CD14-positive monocyte (primary cell): ENCODE measurements at regions not wholly inside any gene's neighbourhood (a gene's known extent, or its start where the extent isn't known, plus 50 kb on each side); places are given as distances from the start of the nearest gene placed in this dataset.

Experiments
- DNase-seq, 3 donors: peaks; one replicate each; pipeline ENCODE4 v3.0.0-alpha.2; 2011 to 2022
- H2AFZ ChIP-seq: 2 replicates; pipeline ENCODE4 v1.6.0; 2012; ENCODE audit warnings: mild to moderate bottlenecking, low read depth, low read length, inconsistent platforms; ENCODE audit not compliant: insufficient read depth, poor library complexity, severe bottlenecking
- H3K27ac ChIP-seq, 2 donors: 1 replicate in 1 of 2; 2 replicates in 1 of 2; pipeline ENCODE4 v1.5.1; 2012 to 2013; ENCODE audit warnings: low read length in 2 of 2, control low read depth in 1 of 2, inconsistent platforms in 1 of 2, low read depth in 1 of 2, mild to moderate bottlenecking in 1 of 2
- H3K27me3 ChIP-seq, 2 donors: one replicate each; pipeline versions ENCODE4 v1.6.0 to v1.6.1; 2011 to 2013; ENCODE audit warnings: low read length in 2 of 2; ENCODE audit not compliant: control insufficient read depth in 2 of 2, insufficient read depth in 2 of 2
- H3K36me3 ChIP-seq, 2 donors: replicated peaks in 1 of 2; 1 replicate in 1 of 2; 2 replicates in 1 of 2; pipeline versions ENCODE4 v1.5.1 to v1.6.1; 2012 to 2013; ENCODE audit warnings: low read length in 2 of 2, control low read depth in 1 of 2, inconsistent platforms in 1 of 2, mild to moderate bottlenecking in 1 of 2; ENCODE audit not compliant: insufficient read depth in 2 of 2, control insufficient read depth in 1 of 2
- H3K4me1 ChIP-seq, 2 donors: 1 replicate in 1 of 2; 2 replicates in 1 of 2; pipeline versions ENCODE4 v1.5.1 to v1.6.1; 2012 to 2013; ENCODE audit warnings: low read length in 2 of 2, control low read depth in 1 of 2, inconsistent platforms in 1 of 2, mild to moderate bottlenecking in 1 of 2, moderate library complexity in 1 of 2; ENCODE audit not compliant: insufficient read depth in 2 of 2, control insufficient read depth in 1 of 2
- H3K4me2 ChIP-seq: replicated peaks from 2 replicates; pipeline ENCODE3; 2012; ENCODE audit warnings: low read length, moderate library complexity, mild to moderate bottlenecking; ENCODE audit not compliant: poor library complexity, severe bottlenecking; ENCODE audit errors: extremely low read depth
- H3K4me3 ChIP-seq, 3 experiments: fragments of 200-600 bp in 1 of 3; sonication (generic) in 1 of 3; replicated peaks in 1 of 3; 1 replicate in 2 of 3; 2 replicates in 1 of 3; pipeline ENCODE4 v1.5.1; 2011 to 2013; ENCODE audit warnings: low read length in 3 of 3, mild to moderate bottlenecking in 3 of 3, control low read depth in 2 of 3, low read depth in 2 of 3, inconsistent platforms in 1 of 3, moderate library complexity in 1 of 3
- H3K79me2 ChIP-seq: 2 replicates; pipeline ENCODE4 v1.6.0; 2012; ENCODE audit warnings: mild to moderate bottlenecking, control low read depth, inconsistent platforms, low read length, moderate library complexity; ENCODE audit not compliant: insufficient read depth
- H3K9ac ChIP-seq: 2 replicates; pipeline ENCODE4 v1.6.0; 2017; ENCODE audit warnings: low read length, mild to moderate bottlenecking; ENCODE audit not compliant: insufficient read depth, poor library complexity, severe bottlenecking
- H3K9me3 ChIP-seq, 2 donors: replicated peaks in 1 of 2; 1 replicate in 1 of 2; 2 replicates in 1 of 2; pipeline versions ENCODE4 v1.5.1 to v1.6.1; 2012 to 2013; ENCODE audit warnings: low read length in 2 of 2, control low read depth in 1 of 2; ENCODE audit not compliant: control insufficient read depth in 1 of 2, insufficient read depth in 1 of 2
- H4K20me1 ChIP-seq: 2 replicates; pipeline ENCODE4 v1.6.0; 2012; ENCODE audit warnings: mild to moderate bottlenecking, low read length, control low read depth, moderate library complexity; ENCODE audit not compliant: insufficient read depth
- H3K27ac Mint-ChIP-seq, 7 donors: one replicate each; pipeline ENCODE4 v1.8.0; 2020; ENCODE audit warnings: mild to moderate bottlenecking in 7 of 7, mixed read lengths in 7 of 7, moderate library complexity in 6 of 7, inconsistent platforms in 2 of 7
- H3K27me3 Mint-ChIP-seq, 3 donors: one replicate each; pipeline ENCODE4 v1.8.0; 2021 to 2022; ENCODE audit warnings: low read depth in 3 of 3, mild to moderate bottlenecking in 3 of 3, mixed read lengths in 3 of 3, moderate library complexity in 3 of 3, inconsistent platforms in 1 of 3
- H3K36me3 Mint-ChIP-seq, 2 donors: one replicate each; pipeline ENCODE4 v1.8.0; 2020; ENCODE audit warnings: mixed read lengths in 2 of 2, inconsistent platforms in 1 of 2, mild to moderate bottlenecking in 1 of 2
- H3K4me1 Mint-ChIP-seq: one replicate; pipeline ENCODE4 v1.8.0; 2020; ENCODE audit warnings: mild to moderate bottlenecking, mixed read lengths
- H3K4me3 Mint-ChIP-seq, 2 donors: one replicate each; pipeline ENCODE4 v1.8.0; 2020; ENCODE audit warnings: mild to moderate bottlenecking in 2 of 2, mixed read lengths in 2 of 2, moderate library complexity in 1 of 2
- H3K9me3 Mint-ChIP-seq, 7 donors: one replicate each; pipeline ENCODE4 v1.8.0; 2020 to 2022; ENCODE audit warnings: mixed read lengths in 7 of 7, mild to moderate bottlenecking in 6 of 7, moderate library complexity in 6 of 7, inconsistent platforms in 2 of 7
- CTCF ChIP-seq: fragments of 200-600 bp; IDR thresholded peaks from one replicate; pipeline ENCODE4 v1.8.0; 2022; ENCODE audit warnings: antibody characterized with exemption, mild to moderate bottlenecking
- WGBS: methylation state at CpG from one replicate; pipeline ENCODE4 v1.1.5; 2013; ENCODE audit warnings: missing lambda C conversion rate; ENCODE audit not compliant: insufficient coverage; 5-methylcytosine and 5-hydroxymethylcytosine counted together
- intact Hi-C, 2 donors: fragments of 100-400 bp; cut with micrococcal nuclease; formaldehyde crosslinking; loops; one replicate each; pipeline versions ENCODE4 v1.15.0 to v1.15.1; 2023

- H3K9me3 Mint-ChIP-seq = peaks cover 0 to 6% (median 0%) of the 10 kb centered on the region in 7 donors
- no peak overlapping the region for H3K9ac ChIP-seq
- no peak overlapping the region for H3K4me3 Mint-ChIP-seq
Observed at GRCh38 chr10:111278266-111278665, 201.4 kb downstream of the ADRA2A start.

GRCh38 chr10:111281516-111281915 lies 204.7 kb downstream of the ADRA2A start:
- H4K20me1 ChIP-seq = no peaks in the 10 kb centered on the region
- no peak for TF ChIP-seq CTCF
- H3K4me1 Mint-ChIP-seq = no peaks in the 10 kb centered on the region
- no peak overlapping the region for H3K4me3 Mint-ChIP-seq
- no CpG with 5 or more reads among the region's 4 CpGs for WGBS
- peaks cover 2 to 9% (median 3%) of the 10 kb centered on the region in 3 donors for H3K27me3 Mint-ChIP-seq
- no peak overlapping the region for H3K4me2 ChIP-seq
- no peaks in the 10 kb centered on the region for H3K9me3 ChIP-seq
- no peak overlapping the region for H2AFZ ChIP-seq
- no peak overlapping the region for H3K27ac Mint-ChIP-seq
- no peaks in the 10 kb centered on the region for H3K79me2 ChIP-seq
- no peaks in the 10 kb centered on the region for H3K4me1 ChIP-seq
- intact Hi-C loops = no loop called here
- no peak overlapping the region for H3K9ac ChIP-seq
- H3K36me3 Mint-ChIP-seq = no peaks in the 10 kb centered on the region
- H3K36me3 ChIP-seq = no peaks in the 10 kb centered on the region
- H3K4me3 ChIP-seq = no peak overlapping the region
- no peaks in the 10 kb centered on the region for H3K27me3 ChIP-seq
- no peak overlapping the region for H3K27ac ChIP-seq
- peaks cover 0 to 6% (median 0%) of the 10 kb centered on the region in 7 donors for H3K9me3 Mint-ChIP-seq
- DNase-seq = no peak

More at GRCh38 chr10:111278266-111278665, 201.4 kb downstream of the ADRA2A start:
- WGBS = 100% methylated on average over 2 of the region's 3 CpGs
- no peaks in the 10 kb centered on the region for H3K4me1 ChIP-seq
- no peaks in the 10 kb centered on the region for H4K20me1 ChIP-seq
- no peak for DNase-seq
- no peak overlapping the region for H2AFZ ChIP-seq
- TF ChIP-seq CTCF = no peak
- H3K4me3 ChIP-seq = no peak overlapping the region
- Mint-ChIP-seq H3K27ac (peak overlapping the region in 1 of 7 donors; percentile 72), H3K36me3 (no peaks in the 10 kb centered on the region), H3K4me1 (no peaks in the 10 kb centered on the region), H3K27me3 (peaks cover 2 to 7% (median 3%) of the 10 kb centered on the region in 3 donors)
- no peaks in the 10 kb centered on the region for H3K36me3 ChIP-seq
- intact Hi-C loops = no loop called here
- H3K27ac ChIP-seq = no peak overlapping the region
- H3K79me2 ChIP-seq = no peaks in the 10 kb centered on the region
- no peak overlapping the region for H3K4me2 ChIP-seq
- no peaks in the 10 kb centered on the region for H3K9me3 ChIP-seq
- no peaks in the 10 kb centered on the region for H3K27me3 ChIP-seq
